ENCODE measurements at regions not wholly inside any gene's neighbourhood (a gene's known extent, or its start where the extent isn't known, plus 50 kb on each side); places are given as distances from the start of the nearest gene placed in this dataset.
A peak's percentile ranks its signal among the peaks of the same experiment; 100 is the strongest.

DNA sequence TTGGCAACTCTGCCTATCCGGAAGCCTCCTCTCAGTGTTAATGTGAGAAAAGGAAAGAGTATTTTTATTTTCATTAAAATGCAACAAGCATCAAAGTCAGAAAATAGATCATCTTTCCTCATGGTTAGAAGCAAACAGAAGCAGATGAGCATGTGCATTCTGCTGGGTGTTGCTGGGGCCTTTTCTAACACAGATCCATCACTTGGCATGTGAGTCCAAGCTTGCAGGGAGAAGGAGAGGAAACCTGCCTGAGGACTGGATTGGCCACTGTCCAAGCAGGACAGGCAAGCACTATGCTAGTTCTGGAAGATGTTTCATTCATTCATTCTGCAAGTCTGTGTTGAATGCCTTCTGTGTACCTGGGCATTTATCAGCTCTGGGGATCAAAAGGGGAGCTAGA is 348.7 kb upstream of the PCSK5 start:
- H3K27ac Mint-ChIP-seq, result no peak overlapping the region
- H3K27ac ChIP-seq (ENCODE audit: low read depth), result no peak overlapping the region
- no peak overlapping the region for H3K4me2 ChIP-seq
- H3K79me2 ChIP-seq (replicated peaks; ENCODE audit: insufficient read depth), result no peaks in the 10 kb centered on the region
- TF ChIP-seq, protein P1, sequence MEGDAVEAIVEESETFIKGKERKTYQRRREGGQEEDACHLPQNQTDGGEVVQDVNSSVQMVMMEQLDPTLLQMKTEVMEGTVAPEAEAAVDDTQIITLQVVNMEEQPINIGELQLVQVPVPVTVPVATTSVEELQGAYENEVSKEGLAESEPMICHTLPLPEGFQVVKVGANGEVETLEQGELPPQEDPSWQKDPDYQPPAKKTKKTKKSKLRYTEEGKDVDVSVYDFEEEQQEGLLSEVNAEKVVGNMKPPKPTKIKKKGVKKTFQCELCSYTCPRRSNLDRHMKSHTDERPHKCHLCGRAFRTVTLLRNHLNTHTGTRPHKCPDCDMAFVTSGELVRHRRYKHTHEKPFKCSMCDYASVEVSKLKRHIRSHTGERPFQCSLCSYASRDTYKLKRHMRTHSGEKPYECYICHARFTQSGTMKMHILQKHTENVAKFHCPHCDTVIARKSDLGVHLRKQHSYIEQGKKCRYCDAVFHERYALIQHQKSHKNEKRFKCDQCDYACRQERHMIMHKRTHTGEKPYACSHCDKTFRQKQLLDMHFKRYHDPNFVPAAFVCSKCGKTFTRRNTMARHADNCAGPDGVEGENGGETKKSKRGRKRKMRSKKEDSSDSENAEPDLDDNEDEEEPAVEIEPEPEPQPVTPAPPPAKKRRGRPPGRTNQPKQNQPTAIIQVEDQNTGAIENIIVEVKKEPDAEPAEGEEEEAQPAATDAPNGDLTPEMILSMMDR (conservative IDR thresholded peaks at IDR 0.05; ENCODE audit: low read depth in 2 of 2), result no peak
- no peak for TF ChIP-seq ZNF114 (CRISPR knock-in tag; IDR thresholded peaks at IDR 0.05)
- no peak for TF ChIP-seq JUNB (IDR thresholded peaks at IDR 0.05; ENCODE audit: unreplicated experiment)
- no peak for TF ChIP-seq CREB1 (CRISPR knock-in tag; IDR thresholded peaks at IDR 0.05; ENCODE audit: low read depth)
- no peak for TF ChIP-seq ZNF331 (CRISPR knock-in tag; IDR thresholded peaks at IDR 0.05; ENCODE audit: low read depth)
- TF ChIP-seq, protein P2, sequence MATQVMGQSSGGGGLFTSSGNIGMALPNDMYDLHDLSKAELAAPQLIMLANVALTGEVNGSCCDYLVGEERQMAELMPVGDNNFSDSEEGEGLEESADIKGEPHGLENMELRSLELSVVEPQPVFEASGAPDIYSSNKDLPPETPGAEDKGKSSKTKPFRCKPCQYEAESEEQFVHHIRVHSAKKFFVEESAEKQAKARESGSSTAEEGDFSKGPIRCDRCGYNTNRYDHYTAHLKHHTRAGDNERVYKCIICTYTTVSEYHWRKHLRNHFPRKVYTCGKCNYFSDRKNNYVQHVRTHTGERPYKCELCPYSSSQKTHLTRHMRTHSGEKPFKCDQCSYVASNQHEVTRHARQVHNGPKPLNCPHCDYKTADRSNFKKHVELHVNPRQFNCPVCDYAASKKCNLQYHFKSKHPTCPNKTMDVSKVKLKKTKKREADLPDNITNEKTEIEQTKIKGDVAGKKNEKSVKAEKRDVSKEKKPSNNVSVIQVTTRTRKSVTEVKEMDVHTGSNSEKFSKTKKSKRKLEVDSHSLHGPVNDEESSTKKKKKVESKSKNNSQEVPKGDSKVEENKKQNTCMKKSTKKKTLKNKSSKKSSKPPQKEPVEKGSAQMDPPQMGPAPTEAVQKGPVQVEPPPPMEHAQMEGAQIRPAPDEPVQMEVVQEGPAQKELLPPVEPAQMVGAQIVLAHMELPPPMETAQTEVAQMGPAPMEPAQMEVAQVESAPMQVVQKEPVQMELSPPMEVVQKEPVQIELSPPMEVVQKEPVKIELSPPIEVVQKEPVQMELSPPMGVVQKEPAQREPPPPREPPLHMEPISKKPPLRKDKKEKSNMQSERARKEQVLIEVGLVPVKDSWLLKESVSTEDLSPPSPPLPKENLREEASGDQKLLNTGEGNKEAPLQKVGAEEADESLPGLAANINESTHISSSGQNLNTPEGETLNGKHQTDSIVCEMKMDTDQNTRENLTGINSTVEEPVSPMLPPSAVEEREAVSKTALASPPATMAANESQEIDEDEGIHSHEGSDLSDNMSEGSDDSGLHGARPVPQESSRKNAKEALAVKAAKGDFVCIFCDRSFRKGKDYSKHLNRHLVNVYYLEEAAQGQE (IDR thresholded peaks at IDR 0.05; ENCODE audit: unreplicated experiment), result no peak
- no peak for TF ChIP-seq NANOG (IDR thresholded peaks at IDR 0.05; ENCODE audit: borderline replicate concordance)
- TF ChIP-seq, protein P3, sequence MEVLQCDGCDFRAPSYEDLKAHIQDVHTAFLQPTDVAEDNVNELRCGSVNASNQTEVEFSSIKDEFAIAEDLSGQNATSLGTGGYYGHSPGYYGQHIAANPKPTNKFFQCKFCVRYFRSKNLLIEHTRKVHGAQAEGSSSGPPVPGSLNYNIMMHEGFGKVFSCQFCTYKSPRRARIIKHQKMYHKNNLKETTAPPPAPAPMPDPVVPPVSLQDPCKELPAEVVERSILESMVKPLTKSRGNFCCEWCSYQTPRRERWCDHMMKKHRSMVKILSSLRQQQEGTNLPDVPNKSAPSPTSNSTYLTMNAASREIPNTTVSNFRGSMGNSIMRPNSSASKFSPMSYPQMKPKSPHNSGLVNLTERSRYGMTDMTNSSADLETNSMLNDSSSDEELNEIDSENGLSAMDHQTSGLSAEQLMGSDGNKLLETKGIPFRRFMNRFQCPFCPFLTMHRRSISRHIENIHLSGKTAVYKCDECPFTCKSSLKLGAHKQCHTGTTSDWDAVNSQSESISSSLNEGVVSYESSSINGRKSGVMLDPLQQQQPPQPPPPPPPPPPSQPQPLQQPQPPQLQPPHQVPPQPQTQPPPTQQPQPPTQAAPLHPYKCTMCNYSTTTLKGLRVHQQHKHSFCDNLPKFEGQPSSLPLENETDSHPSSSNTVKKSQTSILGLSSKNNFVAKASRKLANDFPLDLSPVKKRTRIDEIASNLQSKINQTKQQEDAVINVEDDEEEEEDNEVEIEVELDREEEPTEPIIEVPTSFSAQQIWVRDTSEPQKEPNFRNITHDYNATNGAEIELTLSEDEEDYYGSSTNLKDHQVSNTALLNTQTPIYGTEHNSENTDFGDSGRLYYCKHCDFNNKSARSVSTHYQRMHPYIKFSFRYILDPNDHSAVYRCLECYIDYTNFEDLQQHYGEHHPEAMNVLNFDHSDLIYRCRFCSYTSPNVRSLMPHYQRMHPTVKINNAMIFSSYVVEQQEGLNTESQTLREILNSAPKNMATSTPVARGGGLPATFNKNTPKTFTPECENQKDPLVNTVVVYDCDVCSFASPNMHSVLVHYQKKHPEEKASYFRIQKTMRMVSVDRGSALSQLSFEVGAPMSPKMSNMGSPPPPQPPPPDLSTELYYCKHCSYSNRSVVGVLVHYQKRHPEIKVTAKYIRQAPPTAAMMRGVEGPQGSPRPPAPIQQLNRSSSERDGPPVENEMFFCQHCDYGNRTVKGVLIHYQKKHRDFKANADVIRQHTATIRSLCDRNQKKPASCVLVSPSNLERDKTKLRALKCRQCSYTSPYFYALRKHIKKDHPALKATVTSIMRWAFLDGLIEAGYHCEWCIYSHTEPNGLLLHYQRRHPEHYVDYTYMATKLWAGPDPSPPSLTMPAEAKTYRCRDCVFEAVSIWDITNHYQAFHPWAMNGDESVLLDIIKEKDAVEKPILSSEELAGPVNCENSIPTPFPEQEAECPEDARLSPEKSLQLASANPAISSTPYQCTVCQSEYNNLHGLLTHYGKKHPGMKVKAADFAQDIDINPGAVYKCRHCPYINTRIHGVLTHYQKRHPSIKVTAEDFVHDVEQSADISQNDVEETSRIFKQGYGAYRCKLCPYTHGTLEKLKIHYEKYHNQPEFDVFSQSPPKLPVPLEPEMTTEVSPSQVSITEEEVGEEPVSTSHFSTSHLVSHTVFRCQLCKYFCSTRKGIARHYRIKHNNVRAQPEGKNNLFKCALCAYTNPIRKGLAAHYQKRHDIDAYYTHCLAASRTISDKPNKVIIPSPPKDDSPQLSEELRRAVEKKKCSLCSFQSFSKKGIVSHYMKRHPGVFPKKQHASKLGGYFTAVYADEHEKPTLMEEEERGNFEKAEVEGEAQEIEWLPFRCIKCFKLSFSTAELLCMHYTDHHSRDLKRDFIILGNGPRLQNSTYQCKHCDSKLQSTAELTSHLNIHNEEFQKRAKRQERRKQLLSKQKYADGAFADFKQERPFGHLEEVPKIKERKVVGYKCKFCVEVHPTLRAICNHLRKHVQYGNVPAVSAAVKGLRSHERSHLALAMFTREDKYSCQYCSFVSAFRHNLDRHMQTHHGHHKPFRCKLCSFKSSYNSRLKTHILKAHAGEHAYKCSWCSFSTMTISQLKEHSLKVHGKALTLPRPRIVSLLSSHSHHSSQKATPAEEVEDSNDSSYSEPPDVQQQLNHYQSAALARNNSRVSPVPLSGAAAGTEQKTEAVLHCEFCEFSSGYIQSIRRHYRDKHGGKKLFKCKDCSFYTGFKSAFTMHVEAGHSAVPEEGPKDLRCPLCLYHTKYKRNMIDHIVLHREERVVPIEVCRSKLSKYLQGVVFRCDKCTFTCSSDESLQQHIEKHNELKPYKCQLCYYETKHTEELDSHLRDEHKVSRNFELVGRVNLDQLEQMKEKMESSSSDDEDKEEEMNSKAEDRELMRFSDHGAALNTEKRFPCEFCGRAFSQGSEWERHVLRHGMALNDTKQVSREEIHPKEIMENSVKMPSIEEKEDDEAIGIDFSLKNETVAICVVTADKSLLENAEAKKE (CRISPR knock-in tag; IDR thresholded peaks at IDR 0.05), result no peak
- no peak for TF ChIP-seq EZH2 (IDR thresholded peaks at IDR 0.05; ENCODE audit: low read depth, unreplicated experiment)
- TF ChIP-seq, protein P4, sequence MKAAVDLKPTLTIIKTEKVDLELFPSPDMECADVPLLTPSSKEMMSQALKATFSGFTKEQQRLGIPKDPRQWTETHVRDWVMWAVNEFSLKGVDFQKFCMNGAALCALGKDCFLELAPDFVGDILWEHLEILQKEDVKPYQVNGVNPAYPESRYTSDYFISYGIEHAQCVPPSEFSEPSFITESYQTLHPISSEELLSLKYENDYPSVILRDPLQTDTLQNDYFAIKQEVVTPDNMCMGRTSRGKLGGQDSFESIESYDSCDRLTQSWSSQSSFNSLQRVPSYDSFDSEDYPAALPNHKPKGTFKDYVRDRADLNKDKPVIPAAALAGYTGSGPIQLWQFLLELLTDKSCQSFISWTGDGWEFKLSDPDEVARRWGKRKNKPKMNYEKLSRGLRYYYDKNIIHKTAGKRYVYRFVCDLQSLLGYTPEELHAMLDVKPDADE (IDR thresholded peaks at IDR 0.05), result no peak
- no peak for TF ChIP-seq EZH2phosphoT487 (IDR thresholded peaks at IDR 0.05; ENCODE audit: unreplicated experiment)
- no peak for TF ChIP-seq STAT1 (IDR thresholded peaks at IDR 0.05; ENCODE audit: unreplicated experiment)
- ATAC-seq, result no peak
- peaks cover 6% of the 10 kb centered on the region; the same call in 1 of the 2 replicates for H3K9me2 ChIP-seq (ENCODE audit: insufficient read depth)
- H3F3A ChIP-seq (replicated peaks; ENCODE audit: low read depth), result no peaks in the 10 kb centered on the region
- DNase-seq (ENCODE audit: low spot score), result no peak
- H3K4me1 Mint-ChIP-seq, result no peaks in the 10 kb centered on the region
- H3K4me3 ChIP-seq, result no peak overlapping the region
- no peaks in the 10 kb centered on the region for H3K4me1 ChIP-seq (ENCODE audit: insufficient read depth)
- H2AFZ ChIP-seq, result peak overlapping the region; percentile 64
- H3K27me3 ChIP-seq (ENCODE audit: insufficient read depth), result no peaks in the 10 kb centered on the region
- no peaks in the 10 kb centered on the region for H3K9me3 Mint-ChIP-seq
- no peaks in the 10 kb centered on the region for H3K36me3 ChIP-seq (ENCODE audit: insufficient read depth)
- no peaks in the 10 kb centered on the region for H3K36me3 Mint-ChIP-seq (ENCODE audit: low read depth)
- no peaks in the 10 kb centered on the region for H4K20me1 ChIP-seq (replicated peaks; ENCODE audit: insufficient read depth)
- H3K4me3 Mint-ChIP-seq, result no peak overlapping the region
- no peaks in the 10 kb centered on the region for H3K27me3 Mint-ChIP-seq (ENCODE audit: insufficient read depth, low read depth, poor library complexity)
